NB4 (cell line): ENCODE measurements at regions not wholly inside any gene's neighbourhood (a gene's known extent, or its start where the extent isn't known, plus 50 kb on each side); places are given as distances from the start of the nearest gene placed in this dataset.
"Not testable (repeated sequence)": the region's sequence is repeated elsewhere in the genome, so short reads cannot be mapped to it uniquely, and the experiment has no call there.

Experiments used
- DNase-seq: peaks from one replicate; pipeline ENCODE4 v3.0.0; 2010; ENCODE audit warnings: low read depth
- H3K4me3 ChIP-seq: one replicate; pipeline ENCODE4 v1.5.1; 2011; ENCODE audit warnings: mild to moderate bottlenecking, low read depth, low read length, moderate library complexity
- CTCF ChIP-seq: IDR thresholded peaks from one replicate; pipeline ENCODE4 v1.5.1; 2012; ENCODE audit warnings: low read depth, low read length
- MAX ChIP-seq: IDR thresholded peaks from 2 replicates; pipeline ENCODE4 v1.6.1; 2011; ENCODE audit warnings: low read depth, low read length
- MYC ChIP-seq: IDR thresholded peaks from 2 replicates; pipeline ENCODE4 v1.6.1; 2011; ENCODE audit warnings: low read depth, low read length
- POLR2A ChIP-seq: IDR thresholded peaks from 2 replicates; pipeline ENCODE4 v1.6.1; 2011; ENCODE audit warnings: mild to moderate bottlenecking; ENCODE audit not compliant: insufficient read length; ENCODE audit errors: extremely low read depth

- no peak overlapping the region for H3K4me3 ChIP-seq
- TF ChIP-seq CTCF (no peak), MYC (no peak), POLR2A (no peak), MAX (no peak)
- DNase-seq: no peak
Observed at GRCh38 chr12:104886418-104887401, 71.4 kb downstream of the SLC41A2 start.

GRCh38 chr12:104878858-104879257 is 79.2 kb downstream of the SLC41A2 start:
- H3K4me3 ChIP-seq, DNase-seq: not testable (repeated sequence)

- DNase-seq: peak; percentile 66
- peak; percentile 79 for TF ChIP-seq CTCF
- TF ChIP-seq POLR2A: no peak
- no peak overlapping the region for H3K4me3 ChIP-seq
Observed at GRCh38 chr12:104877103-104877705, 80.9 kb downstream of the SLC41A2 start.

- no peak overlapping the region for H3K4me3 ChIP-seq
- TF ChIP-seq MYC: no peak
- no peak for TF ChIP-seq MAX
- no peak for TF ChIP-seq POLR2A
- no peak for TF ChIP-seq CTCF
- DNase-seq: peak; percentile 26
Observed at GRCh38 chr12:104873374-104873773, 84.7 kb downstream of the SLC41A2 start.

GRCh38 chr12:104870797-104871196 is 87.3 kb downstream of the SLC41A2 start:
- no peak overlapping the region for H3K4me3 ChIP-seq
- no peak for DNase-seq

More at GRCh38 chr12:104870797-104871196, 87.3 kb downstream of the SLC41A2 start:
- TF ChIP-seq MAX (no peak), CTCF (no peak), MYC (no peak), POLR2A (no peak)
